ENCODE measurements at regions not wholly inside any gene's neighbourhood (a gene's known extent, or its start where the extent isn't known, plus 50 kb on each side); places are given as distances from the start of the nearest gene placed in this dataset.

DNA sequence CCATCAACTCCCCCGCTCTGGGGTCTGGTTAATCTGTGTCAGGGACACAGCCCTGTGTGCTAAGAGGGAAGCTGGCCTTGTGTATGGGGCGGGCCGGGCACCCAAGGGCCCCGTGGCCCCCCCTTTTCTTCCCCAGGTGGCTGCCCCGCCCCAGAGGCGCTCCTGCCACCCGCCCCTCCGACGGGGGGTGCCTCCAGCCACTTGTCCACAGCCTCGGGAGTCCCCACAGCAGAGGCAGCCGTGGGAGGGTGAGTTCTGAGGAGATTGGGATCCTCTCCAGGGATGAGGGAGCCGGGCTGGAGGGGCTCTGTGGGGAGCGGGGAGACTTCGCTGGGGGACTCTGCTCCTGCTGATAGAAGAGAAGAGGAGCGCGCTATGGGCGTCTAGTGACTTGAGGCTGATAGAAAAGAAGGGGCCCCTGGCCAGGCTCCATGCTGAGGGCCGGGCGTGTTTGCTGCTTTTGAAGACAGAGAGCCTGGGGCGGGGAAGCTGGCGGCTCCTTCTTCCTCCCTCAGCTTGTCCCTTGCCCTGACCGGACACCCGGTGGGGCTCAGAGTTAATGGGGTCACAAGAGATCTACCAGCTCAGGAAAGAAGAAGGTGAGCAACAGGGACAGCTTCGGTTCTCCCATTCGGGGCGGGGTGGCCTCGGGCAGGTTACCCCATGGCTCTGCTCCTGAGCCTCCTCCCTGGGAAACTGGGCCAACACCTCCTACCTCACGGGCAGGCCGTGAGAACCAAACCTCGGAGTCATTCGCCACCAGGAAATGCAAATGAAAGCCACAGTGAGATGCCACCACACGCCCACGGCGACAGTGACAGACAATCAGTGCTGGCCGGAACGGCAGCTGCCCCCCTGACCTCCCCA, 89.4 kb upstream of the TAF1B start:
- H3K4me1 ChIP-seq (ENCODE audit: control insufficient read depth, insufficient read depth, low read length) = peaks cover 14% of the 10 kb centered on the region
- DNase-seq (ENCODE audit: low read depth, low spot score) = no peak
- H3K27ac ChIP-seq (ENCODE audit: low read length) = peak overlapping the region; percentile 68; the same call in 1 of the 2 replicates
- BruUV-seq (replicated peaks) = no TSS peak
- ATAC-seq = peak; percentile 11
- CTCF ChIA-PET = no interaction called here
- TF ChIP-seq TCF7L2 (IDR thresholded peaks at IDR 0.05; ENCODE audit: low read depth, low read length) = no peak
- TF ChIP-seq POLR2AphosphoS5 (IDR thresholded peaks at IDR 0.05; ENCODE audit: low read depth, low read length) = no peak
- TF ChIP-seq, protein P1, sequence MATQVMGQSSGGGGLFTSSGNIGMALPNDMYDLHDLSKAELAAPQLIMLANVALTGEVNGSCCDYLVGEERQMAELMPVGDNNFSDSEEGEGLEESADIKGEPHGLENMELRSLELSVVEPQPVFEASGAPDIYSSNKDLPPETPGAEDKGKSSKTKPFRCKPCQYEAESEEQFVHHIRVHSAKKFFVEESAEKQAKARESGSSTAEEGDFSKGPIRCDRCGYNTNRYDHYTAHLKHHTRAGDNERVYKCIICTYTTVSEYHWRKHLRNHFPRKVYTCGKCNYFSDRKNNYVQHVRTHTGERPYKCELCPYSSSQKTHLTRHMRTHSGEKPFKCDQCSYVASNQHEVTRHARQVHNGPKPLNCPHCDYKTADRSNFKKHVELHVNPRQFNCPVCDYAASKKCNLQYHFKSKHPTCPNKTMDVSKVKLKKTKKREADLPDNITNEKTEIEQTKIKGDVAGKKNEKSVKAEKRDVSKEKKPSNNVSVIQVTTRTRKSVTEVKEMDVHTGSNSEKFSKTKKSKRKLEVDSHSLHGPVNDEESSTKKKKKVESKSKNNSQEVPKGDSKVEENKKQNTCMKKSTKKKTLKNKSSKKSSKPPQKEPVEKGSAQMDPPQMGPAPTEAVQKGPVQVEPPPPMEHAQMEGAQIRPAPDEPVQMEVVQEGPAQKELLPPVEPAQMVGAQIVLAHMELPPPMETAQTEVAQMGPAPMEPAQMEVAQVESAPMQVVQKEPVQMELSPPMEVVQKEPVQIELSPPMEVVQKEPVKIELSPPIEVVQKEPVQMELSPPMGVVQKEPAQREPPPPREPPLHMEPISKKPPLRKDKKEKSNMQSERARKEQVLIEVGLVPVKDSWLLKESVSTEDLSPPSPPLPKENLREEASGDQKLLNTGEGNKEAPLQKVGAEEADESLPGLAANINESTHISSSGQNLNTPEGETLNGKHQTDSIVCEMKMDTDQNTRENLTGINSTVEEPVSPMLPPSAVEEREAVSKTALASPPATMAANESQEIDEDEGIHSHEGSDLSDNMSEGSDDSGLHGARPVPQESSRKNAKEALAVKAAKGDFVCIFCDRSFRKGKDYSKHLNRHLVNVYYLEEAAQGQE (IDR thresholded peaks at IDR 0.05; ENCODE audit: insufficient read depth in 1 of 2, low read depth in 2 of 2, low read length in 1 of 2) = no peak
- TF ChIP-seq, protein P2, sequence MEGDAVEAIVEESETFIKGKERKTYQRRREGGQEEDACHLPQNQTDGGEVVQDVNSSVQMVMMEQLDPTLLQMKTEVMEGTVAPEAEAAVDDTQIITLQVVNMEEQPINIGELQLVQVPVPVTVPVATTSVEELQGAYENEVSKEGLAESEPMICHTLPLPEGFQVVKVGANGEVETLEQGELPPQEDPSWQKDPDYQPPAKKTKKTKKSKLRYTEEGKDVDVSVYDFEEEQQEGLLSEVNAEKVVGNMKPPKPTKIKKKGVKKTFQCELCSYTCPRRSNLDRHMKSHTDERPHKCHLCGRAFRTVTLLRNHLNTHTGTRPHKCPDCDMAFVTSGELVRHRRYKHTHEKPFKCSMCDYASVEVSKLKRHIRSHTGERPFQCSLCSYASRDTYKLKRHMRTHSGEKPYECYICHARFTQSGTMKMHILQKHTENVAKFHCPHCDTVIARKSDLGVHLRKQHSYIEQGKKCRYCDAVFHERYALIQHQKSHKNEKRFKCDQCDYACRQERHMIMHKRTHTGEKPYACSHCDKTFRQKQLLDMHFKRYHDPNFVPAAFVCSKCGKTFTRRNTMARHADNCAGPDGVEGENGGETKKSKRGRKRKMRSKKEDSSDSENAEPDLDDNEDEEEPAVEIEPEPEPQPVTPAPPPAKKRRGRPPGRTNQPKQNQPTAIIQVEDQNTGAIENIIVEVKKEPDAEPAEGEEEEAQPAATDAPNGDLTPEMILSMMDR (IDR thresholded peaks at IDR 0.05) = no peak
- no peak for TF ChIP-seq SIN3A (IDR thresholded peaks at IDR 0.05; ENCODE audit: borderline replicate concordance, insufficient read depth, low read depth, low read length)
- intact Hi-C loops (cut with micrococcal nuclease; ENCODE audit: unreplicated experiment) = no loop called here
- no peaks in the 10 kb centered on the region for H3K36me3 ChIP-seq (ENCODE audit: control insufficient read depth, insufficient read depth, low read length)
- no peak overlapping the region for H3K4me3 ChIP-seq (ENCODE audit: low read depth in 2 of 2, low read length in 2 of 2)
- H3K9me3 ChIP-seq (ENCODE audit: control insufficient read depth, insufficient read depth, low read depth, low read length) = no peaks in the 10 kb centered on the region
- POLR2A ChIA-PET = no interaction called here
- no peaks in the 10 kb centered on the region for H3K27me3 ChIP-seq (ENCODE audit: control insufficient read depth, insufficient read depth, low read length)
- in situ Hi-C loops (cut with HindIII; ENCODE audit: low pct_unique_long_range_greater_than_20kb, low sequenced_read_pairs) = no loop called here

DNA sequence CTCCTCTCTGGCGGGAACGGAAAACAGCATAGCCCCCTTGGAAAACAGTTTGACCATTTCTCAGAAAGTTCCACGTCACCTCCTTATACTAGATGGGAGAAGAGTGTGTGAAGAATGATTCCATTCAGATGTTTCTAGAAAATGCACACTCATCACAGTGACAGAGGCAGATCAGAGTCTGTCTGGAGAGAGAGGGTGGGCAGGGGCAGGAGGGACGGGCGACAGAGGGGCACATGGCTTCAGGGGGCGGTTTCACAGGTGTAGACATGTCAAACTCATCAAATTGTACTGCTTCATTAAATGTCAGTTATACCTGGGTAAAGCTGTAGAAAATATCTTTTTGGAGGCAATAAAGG, 88.8 kb upstream of the TAF1B start:
- DNase-seq (ENCODE audit: low read depth, low spot score) = no peak
- ATAC-seq = no peak
- ChIA-PET CTCF (no interaction called here), POLR2A (no interaction called here)
- intact Hi-C loops (cut with micrococcal nuclease; ENCODE audit: unreplicated experiment) = no loop called here
- H3K4me3 ChIP-seq (ENCODE audit: low read depth in 2 of 2, low read length in 2 of 2) = no peak overlapping the region
- H3K36me3 ChIP-seq (ENCODE audit: control insufficient read depth, insufficient read depth, low read length) = no peaks in the 10 kb centered on the region
- H3K27me3 ChIP-seq (ENCODE audit: control insufficient read depth, insufficient read depth, low read length) = no peaks in the 10 kb centered on the region
- peaks cover 14% of the 10 kb centered on the region for H3K4me1 ChIP-seq (ENCODE audit: control insufficient read depth, insufficient read depth, low read length)
- TF ChIP-seq SIN3A (IDR thresholded peaks at IDR 0.05; ENCODE audit: borderline replicate concordance, insufficient read depth, low read depth, low read length) (no peak), POLR2AphosphoS5 (IDR thresholded peaks at IDR 0.05; ENCODE audit: low read depth, low read length) (no peak), TCF7L2 (IDR thresholded peaks at IDR 0.05; ENCODE audit: low read depth, low read length) (no peak)
- TF ChIP-seq, protein P2 (IDR thresholded peaks at IDR 0.05) = no peak
- TF ChIP-seq, protein P1 (IDR thresholded peaks at IDR 0.05; ENCODE audit: insufficient read depth in 1 of 2, low read depth in 2 of 2, low read length in 1 of 2) = no peak
- in situ Hi-C loops (cut with HindIII; ENCODE audit: low pct_unique_long_range_greater_than_20kb, low sequenced_read_pairs) = no loop called here
- no TSS peak for BruUV-seq (replicated peaks)
- H3K27ac ChIP-seq (ENCODE audit: low read length) = 0 out of 2 replicates have a peak overlapping the region, but pooled peaks have one; percentile 34
- H3K9me3 ChIP-seq (ENCODE audit: control insufficient read depth, insufficient read depth, low read depth, low read length) = no peaks in the 10 kb centered on the region

All from Panc1 (cell line).